IMR-90 (cell line): ENCODE measurements at regions not wholly inside any gene's neighbourhood (a gene's known extent, or its start where the extent isn't known, plus 50 kb on each side); places are given as distances from the start of the nearest gene placed in this dataset.

Source experiments
- ATAC-seq: fragments of 200-7000 bp; cut with Tn5 transposase; 2 replicates; pipeline ENCODE4 v1.9.1; 2020; ENCODE audit warnings: low read depth, mild to moderate bottlenecking, moderate library complexity
- BruUV-seq: library from RNA; stranded (reverse); fragments of 400-500 nt; replicated peaks from 2 replicates; lab custom pipeline; 2021; lab: Mats Ljungman, UMichigan
- CTCF ChIA-PET: fragments of 300-600 bp; formaldehyde crosslinking; extraction: SDS; loops from one replicate; lab custom pipeline; 2021; ENCODE audit warnings: antibody characterized with exemption; lab: Yijun Ruan, JAX
- POLR2A ChIA-PET: fragments of 300-600 bp; sonication (Branson Sonifier 250); formaldehyde crosslinking; loops from one replicate; lab custom pipeline; 2022; ENCODE audit warnings: antibody characterized with exemption; ENCODE audit not compliant: unreplicated experiment; lab: Charles Lee
- DNase-seq: peaks from one replicate; pipeline ENCODE4 v3.0.0; 2013
- H2AFZ ChIP-seq: replicated peaks from 2 replicates; pipeline ENCODE3; 2013; ENCODE audit warnings: low read length, mild to moderate bottlenecking; ENCODE audit not compliant: poor library complexity
- H2AK5ac ChIP-seq: 2 replicates; pipeline ENCODE4 v1.6.1; 2013; ENCODE audit warnings: low read depth, low read length, inconsistent platforms
- H2AK9ac ChIP-seq: replicated peaks from 2 replicates; pipeline ENCODE3; 2013; ENCODE audit warnings: mild to moderate bottlenecking, low read depth, low read length, moderate library complexity; ENCODE audit not compliant: poor library complexity
- H2BK120ac ChIP-seq: 2 replicates; pipeline ENCODE4 v1.6.1; 2013; ENCODE audit warnings: low read depth, low read length, inconsistent platforms
- H2BK15ac ChIP-seq: 3 replicates; pipeline ENCODE4 v1.6.1; 2013; ENCODE audit warnings: low read depth, low read length, inconsistent platforms
- H2BK20ac ChIP-seq: 2 replicates; pipeline ENCODE4 v1.6.1; 2013; ENCODE audit warnings: low read depth, mild to moderate bottlenecking, inconsistent platforms, low read length, moderate library complexity
- H2BK5ac ChIP-seq: 2 replicates; pipeline ENCODE4 v1.6.1; 2013; ENCODE audit warnings: mild to moderate bottlenecking, low read depth, low read length, inconsistent platforms; ENCODE audit not compliant: poor library complexity, severe bottlenecking
- H3K14ac ChIP-seq: replicated peaks from 2 replicates; pipeline ENCODE4 v1.6.1; 2013; ENCODE audit warnings: low read depth, low read length, inconsistent platforms
- H3K18ac ChIP-seq: 2 replicates; pipeline ENCODE4 v1.6.1; 2013; ENCODE audit warnings: low read depth, low read length, control low read depth
- H3K23ac ChIP-seq: 2 replicates; pipeline ENCODE4 v1.6.1; 2013; ENCODE audit warnings: low read depth, low read length, inconsistent platforms
- H3K27ac ChIP-seq: 2 replicates; pipeline ENCODE4 v1.5.1; 2013; ENCODE audit warnings: mild to moderate bottlenecking, control low read depth, low read length; ENCODE audit not compliant: insufficient read depth
- H3K27me3 ChIP-seq: 2 replicates; pipeline ENCODE4 v1.6.1; 2013; ENCODE audit warnings: low read length; ENCODE audit not compliant: control insufficient read depth, insufficient read depth
- H3K36me3 ChIP-seq: 2 replicates; pipeline ENCODE4 v1.6.1; 2013; ENCODE audit warnings: low read length, mixed read lengths; ENCODE audit not compliant: control insufficient read depth, insufficient read depth
- H3K4ac ChIP-seq: 2 replicates; pipeline ENCODE4 v1.6.1; 2013; ENCODE audit warnings: low read depth, low read length, inconsistent platforms
- H3K4me1 ChIP-seq: 2 replicates; pipeline ENCODE4 v1.6.1; 2013; ENCODE audit warnings: low read length, mixed read lengths; ENCODE audit not compliant: control insufficient read depth, insufficient read depth
- H3K4me2 ChIP-seq: 2 replicates; pipeline ENCODE4 v1.6.1; 2013; ENCODE audit warnings: low read depth, mild to moderate bottlenecking, control low read depth, low read length, moderate library complexity
- H3K4me3 ChIP-seq: 2 replicates; pipeline ENCODE4 v1.5.1; 2013; ENCODE audit warnings: low read depth, mild to moderate bottlenecking, control low read depth, low read length, moderate library complexity; ENCODE audit not compliant: insufficient read depth
- H3K56ac ChIP-seq: 2 replicates; pipeline ENCODE4 v1.6.1; 2013; ENCODE audit warnings: low read length, inconsistent platforms; ENCODE audit not compliant: insufficient read depth; ENCODE audit errors: extremely low read depth
- H3K79me1 ChIP-seq, 2 experiments: 2 replicates each; pipeline ENCODE4 v1.6.1; 2013; ENCODE audit warnings: low read length in 2 of 2, inconsistent platforms in 1 of 2, low read depth in 1 of 2
- H3K9ac ChIP-seq: 2 replicates; pipeline ENCODE4 v1.6.1; 2013; ENCODE audit warnings: low read depth, low read length, control low read depth
- H3K9me1 ChIP-seq: 2 replicates; pipeline ENCODE4 v1.6.1; 2013; ENCODE audit warnings: low read length, inconsistent platforms; ENCODE audit not compliant: insufficient read depth
- H3K9me3 ChIP-seq: 2 replicates; pipeline ENCODE4 v1.6.1; 2013; ENCODE audit warnings: low read length; ENCODE audit not compliant: control insufficient read depth, insufficient read depth
- H4K20me1 ChIP-seq: 2 replicates; pipeline ENCODE4 v1.6.1; 2013; ENCODE audit warnings: low read length, inconsistent platforms; ENCODE audit not compliant: insufficient read depth
- H4K5ac ChIP-seq: 2 replicates; pipeline ENCODE4 v1.6.1; 2013; ENCODE audit warnings: mild to moderate bottlenecking, low read depth, low read length, control low read depth
- H4K8ac ChIP-seq, 2 experiments: 2 replicates each; pipeline ENCODE4 v1.6.1; 2013; ENCODE audit warnings: low read depth in 2 of 2, low read length in 2 of 2, control low read depth in 1 of 2, inconsistent platforms in 1 of 2
- H4K91ac ChIP-seq: 2 replicates; pipeline ENCODE4 v1.6.1; 2013; ENCODE audit warnings: low read depth, low read length, inconsistent platforms; ENCODE audit not compliant: insufficient read depth
- BHLHE40 ChIP-seq: fragments of 150-350 bp; IDR thresholded peaks from 2 replicates; pipeline ENCODE4 v1.6.1; 2016; ENCODE audit warnings: mild to moderate bottlenecking, low read depth, low read length
- CEBPB ChIP-seq: IDR thresholded peaks from 2 replicates; pipeline ENCODE4 v1.6.1; 2012; ENCODE audit warnings: low read depth, low read length, improper control_type of control experiment
- CHD1 ChIP-seq: IDR thresholded peaks from 2 replicates; pipeline ENCODE4 v1.6.1; 2012; ENCODE audit warnings: low read depth, low read length, improper control_type of control experiment
- CTCF ChIP-seq: conservative IDR thresholded peaks from 2 replicates; pipeline ENCODE4 v1.5.1; 2012; ENCODE audit warnings: mild to moderate bottlenecking, low read depth, low read length, improper control_type of control experiment
- ELK1 ChIP-seq: fragments of 150-350 bp; IDR thresholded peaks from 2 replicates; pipeline ENCODE4 v1.6.1; 2016; ENCODE audit warnings: low read depth, mild to moderate bottlenecking, low read length, moderate library complexity, borderline replicate concordance
- FOS ChIP-seq: fragments of 150-350 bp; IDR thresholded peaks from 2 replicates; pipeline ENCODE4 v1.6.1; 2016; ENCODE audit warnings: low read depth, low read length
- MAFK ChIP-seq: IDR thresholded peaks from 2 replicates; pipeline ENCODE4 v1.6.1; 2012; ENCODE audit warnings: low read depth, low read length, improper control_type of control experiment
- MAZ ChIP-seq: IDR thresholded peaks from 2 replicates; pipeline ENCODE4 v1.6.1; 2012; ENCODE audit warnings: low read depth, mild to moderate bottlenecking, low read length, improper control_type of control experiment, moderate library complexity, borderline replicate concordance
- MXI1 ChIP-seq: IDR thresholded peaks from 2 replicates; pipeline ENCODE4 v1.6.1; 2012; ENCODE audit warnings: low read depth, mild to moderate bottlenecking, low read length, moderate library complexity, borderline replicate concordance
- NFE2L2 ChIP-seq: fragments of 150-350 bp; IDR thresholded peaks from 2 replicates; pipeline ENCODE4 v1.6.1; 2016; ENCODE audit warnings: low read depth, mild to moderate bottlenecking, low read length
- POLR2A ChIP-seq: IDR thresholded peaks from 2 replicates; pipeline ENCODE4 v1.6.1; 2012; ENCODE audit warnings: mild to moderate bottlenecking, low read depth, low read length
- RAD21 ChIP-seq: IDR thresholded peaks from 2 replicates; pipeline ENCODE4 v1.6.1; 2012; ENCODE audit warnings: low read length, improper control_type of control experiment
- RCOR1 ChIP-seq: IDR thresholded peaks from 2 replicates; pipeline ENCODE4 v1.6.1; 2012; ENCODE audit warnings: mild to moderate bottlenecking, low read length, improper control_type of control experiment; ENCODE audit not compliant: insufficient replicate concordance
- RFX5 ChIP-seq: IDR thresholded peaks from 2 replicates; pipeline ENCODE4 v1.8.0; 2012; ENCODE audit warnings: low read depth, mild to moderate bottlenecking, low read length, moderate library complexity
- SMC3 ChIP-seq: fragments of 150-350 bp; IDR thresholded peaks from 2 replicates; pipeline ENCODE4 v1.6.1; 2016; ENCODE audit warnings: low read depth, mild to moderate bottlenecking, antibody characterized with exemption, low read length, moderate library complexity
- USF2 ChIP-seq: fragments of 150-350 bp; IDR thresholded peaks from 2 replicates; pipeline ENCODE4 v1.6.1; 2017; ENCODE audit warnings: mild to moderate bottlenecking, antibody characterized with exemption, low read length, low read depth
- WGBS, 2 experiments: methylation state at CpG; one replicate each; pipeline versions ENCODE4 v1.1.5 to v1.1.7; 2013; ENCODE audit warnings: missing lambda C conversion rate in 2 of 2; ENCODE audit not compliant: insufficient read length in 1 of 2; ENCODE audit errors: extremely low coverage in 2 of 2; 5-methylcytosine and 5-hydroxymethylcytosine counted together
- dilution Hi-C: fragments of 300-500 bp; cut with HindIII; formaldehyde crosslinking; loops from one replicate; pipeline ENCODE4 v1.14.3; 2018; ENCODE audit warnings: low sequenced_read_pairs; ENCODE audit not compliant: unreplicated experiment
- in situ Hi-C: fragments of 300-500 bp; cut with MboI; formaldehyde crosslinking; loops from 3 replicates; pipeline ENCODE4 v1.14.3; 2019; ENCODE audit warnings: low sequenced_read_pairs, inconsistent platforms, mixed read lengths
- intact Hi-C: fragments of 100-400 bp; cut with micrococcal nuclease; formaldehyde crosslinking; loops from 2 replicates; pipeline ENCODE4 v1.10.0; 2022

GRCh38 chr2:225328192-225328591 lies 71.3 kb upstream of the NYAP2 start:
- DNase-seq (peak; percentile 57), ATAC-seq (peak; percentile 96)
- Histone ChIP-seq H3K27me3 (peaks cover 2% of the 10 kb centered on the region; the same call in 1 of the 2 replicates), H3K79me1 (no peaks in the 10 kb centered on the region), H3K9ac (no peak overlapping the region), H3K56ac (no peak overlapping the region), H3K14ac (no peak overlapping the region; the same call in 1 of the 2 replicates), H2BK120ac (peak overlapping the region; percentile 16; the same call in 1 of the 2 replicates), H3K18ac (no peak overlapping the region), H2BK15ac (no peak overlapping the region), H3K9me3 (no peaks in the 10 kb centered on the region), H4K5ac (no peak overlapping the region), H2AFZ (peak overlapping the region; percentile 1), H3K4me2 (no peak overlapping the region), H3K23ac (no peak overlapping the region), H4K20me1 (no peaks in the 10 kb centered on the region), H4K91ac (no peak overlapping the region), H3K4me3 (no peak overlapping the region), H3K27ac (no peak overlapping the region), H2BK5ac (no peak overlapping the region), H3K36me3 (no peaks in the 10 kb centered on the region), H3K4me1 (peaks cover 2% of the 10 kb centered on the region; the same call in 1 of the 2 replicates), H2AK9ac (no peak overlapping the region), H4K8ac (no peak overlapping the region), H2BK20ac (0 out of 2 replicates have a peak overlapping the region, but pooled peaks have one; percentile 59), H2AK5ac (no peak overlapping the region), H3K9me1 (no peaks in the 10 kb centered on the region; the same call in 1 of the 2 replicates), H3K4ac (no peak overlapping the region)
- TF ChIP-seq SMC3 (no peak), FOS (peak; percentile 40; the same call in 1 of the 2 replicates), RFX5 (no peak), BHLHE40 (peak; percentile 22; the same call in 1 of the 2 replicates), CTCF (no peak), MAFK (no peak), ELK1 (no peak), NFE2L2 (no peak), CHD1 (no peak), RCOR1 (no peak), USF2 (no peak), POLR2A (no peak), MAZ (no peak), CEBPB (no peak), MXI1 (no peak), RAD21 (no peak)
- ChIA-PET POLR2A (no interaction called here), CTCF (interaction anchor here (0.8 to 1.1 kb wide), 4 partner anchors 9 to 45 kb away, joined by 3 to 4 read pairs (median 4); no protein-coding TSS in a partner anchor)
- in situ Hi-C loops (no loop called here), dilution Hi-C loops (no loop called here), intact Hi-C loops (no loop called here)
- WGBS, 2 experiments: no CpG with 5 or more reads among the region's 4 CpGs
- no TSS peak for BruUV-seq
